B cell (primary cell): ENCODE measurements at regions not wholly inside any gene's neighbourhood (a gene's known extent, or its start where the extent isn't known, plus 50 kb on each side); places are given as distances from the start of the nearest gene placed in this dataset.

Experiments
- ATAC-seq: fragments of 200-7000 bp; cut with Tn5 transposase; one replicate; pipeline ENCODE4 v1.10.0; 2021; ENCODE audit warnings: low read depth, mild to moderate bottlenecking, moderate number of reproducible peaks, moderate library complexity
- CTCF ChIA-PET: fragments of 350-600 bp; sonication (Branson Sonifier 250); formaldehyde crosslinking; loops from one replicate; lab custom pipeline; 2021; ENCODE audit warnings: antibody characterized with exemption, inconsistent platforms; lab: Charles Lee
- POLR2A ChIA-PET: fragments of 350-600 bp; sonication (Branson Sonifier 250); formaldehyde crosslinking; loops from one replicate; lab custom pipeline; 2021; ENCODE audit warnings: antibody characterized with exemption; lab: Charles Lee
- DNase-seq: peaks from one replicate; pipeline ENCODE4 v3.0.0; 2013
- H2AFZ ChIP-seq: 2 replicates; pipeline ENCODE4 v1.6.1; 2012; ENCODE audit warnings: mild to moderate bottlenecking, low read depth, low read length; ENCODE audit not compliant: insufficient read depth, poor library complexity, severe bottlenecking
- H3K27ac ChIP-seq, 2 donors: 1 replicate in 1 of 2; 2 replicates in 1 of 2; pipeline ENCODE4 v1.5.1; 2012 to 2013; ENCODE audit warnings: low read length in 2 of 2, mild to moderate bottlenecking in 2 of 2, moderate library complexity in 1 of 2
- H3K27me3 ChIP-seq, 4 experiments: fragments of 200-600 bp in 1 of 4; sonication (generic) in 1 of 4; replicated peaks in 1 of 4; 1 replicate in 2 of 4; 2 replicates in 2 of 4; pipeline versions ENCODE4 v1.6.1 to v1.7.0; 2013 to 2016; ENCODE audit warnings: low read length in 3 of 4, mild to moderate bottlenecking in 2 of 4, mixed read lengths in 1 of 4, moderate library complexity in 1 of 4; ENCODE audit not compliant: insufficient read depth in 4 of 4, control insufficient read depth in 3 of 4; ENCODE audit errors: control extremely low read depth in 1 of 4
- H3K36me3 ChIP-seq, 2 experiments: replicated peaks in 1 of 2; 1 replicate in 1 of 2; 2 replicates in 1 of 2; pipeline versions ENCODE4 v1.6.1 to v1.7.1; 2013; ENCODE audit warnings: low read length in 1 of 2; ENCODE audit not compliant: insufficient read depth in 2 of 2, control insufficient read depth in 1 of 2; ENCODE audit errors: control extremely low read depth in 1 of 2, extremely low read depth in 1 of 2
- H3K4me1 ChIP-seq, 2 donors: fragments of 200-600 bp in 1 of 2; sonication (generic) in 1 of 2; 1 replicate in 1 of 2; 2 replicates in 1 of 2; pipeline versions ENCODE4 v1.5.1 to v1.6.1; 2013 to 2017; ENCODE audit warnings: low read length in 2 of 2; ENCODE audit not compliant: control insufficient read depth in 2 of 2, insufficient read depth in 2 of 2
- H3K4me2 ChIP-seq: replicated peaks from 2 replicates; pipeline ENCODE3; 2012; ENCODE audit warnings: mild to moderate bottlenecking, low read depth, low read length; ENCODE audit not compliant: poor library complexity, severe bottlenecking
- H3K4me3 ChIP-seq, 5 experiments: fragments of 200-600 bp in 1 of 5; sonication (generic) in 1 of 5; 1 replicate in 3 of 5; 2 replicates in 2 of 5; pipeline versions ENCODE4 v1.5.1 to v1.7.0; 2011 to 2016; ENCODE audit warnings: low read length in 4 of 5, mild to moderate bottlenecking in 4 of 5, low read depth in 2 of 5, control low read depth in 1 of 5, moderate library complexity in 1 of 5; ENCODE audit not compliant: insufficient read depth in 1 of 5; ENCODE audit errors: control extremely low read depth in 1 of 5, extremely low read depth in 1 of 5
- H3K79me2 ChIP-seq: fragments of 200-600 bp; sonication (generic); one replicate; pipeline ENCODE4 v1.6.0; 2016; ENCODE audit warnings: low read length; ENCODE audit not compliant: control insufficient read depth, insufficient read depth
- H3K9ac ChIP-seq: fragments of 200-600 bp; sonication (generic); 2 replicates; pipeline ENCODE4 v1.6.1; 2017; ENCODE audit warnings: mild to moderate bottlenecking, low read length, moderate library complexity
- H3K9me3 ChIP-seq, 3 donors: one replicate each; pipeline versions ENCODE4 v1.6.1 to v1.7.1; 2013; ENCODE audit warnings: low read length in 2 of 3; ENCODE audit not compliant: control insufficient read depth in 2 of 3, insufficient read depth in 1 of 3; ENCODE audit errors: control extremely low read depth in 1 of 3
- H4K20me1 ChIP-seq: 2 replicates; pipeline ENCODE4 v1.6.0; 2012; ENCODE audit warnings: mild to moderate bottlenecking, low read length; ENCODE audit not compliant: insufficient read depth, control insufficient read depth, poor library complexity, severe bottlenecking
- H3K27ac Mint-ChIP-seq: one replicate; pipeline ENCODE4 v1.8.0; 2021; ENCODE audit warnings: mixed read lengths
- H3K27me3 Mint-ChIP-seq: one replicate; pipeline ENCODE4 v1.8.0; 2021; ENCODE audit warnings: mixed read lengths
- H3K4me1 Mint-ChIP-seq: one replicate; pipeline ENCODE4 v1.8.0; 2021; ENCODE audit warnings: mixed read lengths
- H3K4me3 Mint-ChIP-seq: one replicate; pipeline ENCODE4 v1.8.0; 2021; ENCODE audit warnings: mixed read lengths
- H3K9me3 Mint-ChIP-seq: one replicate; pipeline ENCODE4 v1.8.0; 2022; ENCODE audit warnings: mixed read lengths; ENCODE audit not compliant: insufficient read depth
- CTCF ChIP-seq: fragments of 200-600 bp; IDR thresholded peaks from one replicate; pipeline ENCODE4 v1.8.0; 2022; ENCODE audit warnings: antibody characterized with exemption, mild to moderate bottlenecking
- EZH2 ChIP-seq: IDR thresholded peaks from 2 replicates; pipeline ENCODE4 v1.6.1; 2012; ENCODE audit warnings: borderline replicate concordance, low read depth, mild to moderate bottlenecking, moderate library complexity, low read length; ENCODE audit not compliant: insufficient read depth, poor library complexity, severe bottlenecking
- WGBS: methylation state at CpG from one replicate; pipeline ENCODE4 v1.1.5; 2013; ENCODE audit warnings: missing lambda C conversion rate; ENCODE audit not compliant: insufficient coverage; 5-methylcytosine and 5-hydroxymethylcytosine counted together
- intact Hi-C: fragments of 100-400 bp; cut with micrococcal nuclease; formaldehyde crosslinking; loops from one replicate; pipeline ENCODE4 v1.10.0; 2022

- no peak overlapping the region for H2AFZ ChIP-seq
- no peaks in the 10 kb centered on the region for H3K4me1 ChIP-seq
- no peaks in the 10 kb centered on the region for H4K20me1 ChIP-seq
- WGBS: no CpG with 5 or more reads among the region's 1 CpG
- no peaks in the 10 kb centered on the region for H3K4me1 Mint-ChIP-seq
- intact Hi-C loops: no loop called here
- ATAC-seq: no peak
- no peak overlapping the region for H3K4me3 ChIP-seq
- no peak overlapping the region for H3K4me3 Mint-ChIP-seq
- POLR2A ChIA-PET: no interaction called here
- H3K27ac ChIP-seq: no peak overlapping the region
- CTCF ChIA-PET: no interaction called here
- no peaks in the 10 kb centered on the region for H3K79me2 ChIP-seq
- no peaks in the 10 kb centered on the region for H3K27me3 Mint-ChIP-seq
- no peak for TF ChIP-seq EZH2
- TF ChIP-seq CTCF: no peak
- H3K4me2 ChIP-seq: no peak overlapping the region
- no peak overlapping the region for H3K27ac Mint-ChIP-seq
- H3K9me3 Mint-ChIP-seq: peaks cover 20% of the 10 kb centered on the region
- H3K36me3 ChIP-seq: no peaks in the 10 kb centered on the region
- peaks cover 0 to 23% (median 16%) of the 10 kb centered on the region in 3 donors for H3K9me3 ChIP-seq
- DNase-seq: no peak
- H3K27me3 ChIP-seq: no peaks in the 10 kb centered on the region
- no peak overlapping the region for H3K9ac ChIP-seq
Observed at GRCh38 chr6:9848094-9848493, 566.8 kb downstream of the TFAP2A start.

GRCh38 chr6:9841886-9842725 is 572.8 kb downstream of the TFAP2A start:
- no peaks in the 10 kb centered on the region for H3K79me2 ChIP-seq
- H3K4me3 ChIP-seq: no peak overlapping the region
- no peaks in the 10 kb centered on the region for H3K36me3 ChIP-seq
- ATAC-seq: no peak
- no peaks in the 10 kb centered on the region for H3K27me3 ChIP-seq
- H3K27ac ChIP-seq: no peak overlapping the region
- peaks cover 9% of the 10 kb centered on the region for H3K9me3 Mint-ChIP-seq
- no peaks in the 10 kb centered on the region for H3K4me1 Mint-ChIP-seq
- ChIA-PET CTCF (no interaction called here), POLR2A (no interaction called here)
- H3K4me3 Mint-ChIP-seq: no peak overlapping the region
- WGBS: 32% methylated on average over 2 of the region's 9 CpGs
- no peak overlapping the region for H2AFZ ChIP-seq
- H3K4me1 ChIP-seq: no peaks in the 10 kb centered on the region
- no peak for DNase-seq
- no peak for TF ChIP-seq CTCF
- intact Hi-C loops: no loop called here
- H3K9me3 ChIP-seq: peaks cover 0 to 12% (median 0%) of the 10 kb centered on the region in 3 donors
- H3K27ac Mint-ChIP-seq: no peak overlapping the region
- no peak overlapping the region for H3K9ac ChIP-seq
- no peaks in the 10 kb centered on the region for H3K27me3 Mint-ChIP-seq
- H3K4me2 ChIP-seq: no peak overlapping the region
- no peaks in the 10 kb centered on the region for H4K20me1 ChIP-seq
